ENCODE measurements at regions not wholly inside any gene's neighbourhood (a gene's known extent, or its start where the extent isn't known, plus 50 kb on each side); places are given as distances from the start of the nearest gene placed in this dataset.

GRCh38 chr17:71550675-71551074 is 570.1 kb upstream of the SOX9 start:
- Histone ChIP-seq H3K4me1 (no peaks in the 10 kb centered on the region), H3K36me3 (no peaks in the 10 kb centered on the region), H3K27ac (no peak overlapping the region), H3K27me3 (no peaks in the 10 kb centered on the region), H3K4me3 (no peak overlapping the region), H3K9me3 (no peaks in the 10 kb centered on the region)
- no peak for DNase-seq (ENCODE audit: low spot score)
- no peak for TF ChIP-seq CTCF (IDR thresholded peaks at IDR 0.05)

- Histone ChIP-seq H3K27ac (no peak overlapping the region), H3K36me3 (no peaks in the 10 kb centered on the region), H3K4me3 (no peak overlapping the region), H3K4me1 (no peaks in the 10 kb centered on the region), H3K27me3 (no peaks in the 10 kb centered on the region), H3K9me3 (no peaks in the 10 kb centered on the region)
- no peak for TF ChIP-seq CTCF (IDR thresholded peaks at IDR 0.05)
- DNase-seq (ENCODE audit: low spot score) = no peak
Measured at GRCh38 chr17:71553381-71553780, 567.4 kb upstream of the SOX9 start.

GRCh38 chr17:71558901-71559300 is 561.9 kb upstream of the SOX9 start:
- Histone ChIP-seq H3K4me3 (no peak overlapping the region), H3K36me3 (no peaks in the 10 kb centered on the region), H3K9me3 (no peaks in the 10 kb centered on the region), H3K27me3 (no peaks in the 10 kb centered on the region), H3K27ac (no peak overlapping the region), H3K4me1 (no peaks in the 10 kb centered on the region)
- no peak for TF ChIP-seq CTCF (IDR thresholded peaks at IDR 0.05)
- DNase-seq (ENCODE audit: low spot score) = no peak

- Histone ChIP-seq H3K36me3 (no peaks in the 10 kb centered on the region), H3K27ac (no peak overlapping the region), H3K27me3 (no peaks in the 10 kb centered on the region), H3K9me3 (no peaks in the 10 kb centered on the region), H3K4me3 (no peak overlapping the region), H3K4me1 (no peaks in the 10 kb centered on the region)
- TF ChIP-seq CTCF (IDR thresholded peaks at IDR 0.05) = no peak
- DNase-seq (ENCODE audit: low spot score) = no peak
Measured at GRCh38 chr17:71572343-71572742, 548.5 kb upstream of the SOX9 start.

- no peak overlapping the region for H3K27ac ChIP-seq
- TF ChIP-seq CTCF (IDR thresholded peaks at IDR 0.05) = no peak
- H3K4me1 ChIP-seq = no peaks in the 10 kb centered on the region
- peaks cover 0 to 6% of the 10 kb centered on the region in 2 donors for H3K9me3 ChIP-seq
- DNase-seq (ENCODE audit: low spot score) = no peak
- no peaks in the 10 kb centered on the region for H3K36me3 ChIP-seq
- H3K27me3 ChIP-seq = no peaks in the 10 kb centered on the region
- H3K4me3 ChIP-seq = no peak overlapping the region
Measured at GRCh38 chr17:71578446-71578845, 542.4 kb upstream of the SOX9 start.

GRCh38 chr17:71580220-71580619 is 540.6 kb upstream of the SOX9 start:
- no peak for TF ChIP-seq CTCF (IDR thresholded peaks at IDR 0.05)
- no peaks in the 10 kb centered on the region for H3K27me3 ChIP-seq
- H3K27ac ChIP-seq = no peak overlapping the region
- no peak overlapping the region for H3K4me3 ChIP-seq
- DNase-seq (ENCODE audit: low spot score) = no peak
- H3K9me3 ChIP-seq = peaks cover 0 to 6% of the 10 kb centered on the region in 2 donors
- no peaks in the 10 kb centered on the region for H3K36me3 ChIP-seq
- no peaks in the 10 kb centered on the region for H3K4me1 ChIP-seq
